OCI-LY1 (cell line): ENCODE measurements at regions not wholly inside any gene's neighbourhood (a gene's known extent, or its start where the extent isn't known, plus 50 kb on each side); places are given as distances from the start of the nearest gene placed in this dataset.

Experiments
- EZH2 ChIP-seq: fragments of 200-600 bp; sonication (generic), shearing (Covaris generic); IDR thresholded peaks from 2 replicates; pipeline ENCODE4 v1.8.0; 2017; ENCODE audit warnings: borderline replicate concordance, mixed run types, mild to moderate bottlenecking, antibody characterized with exemption, low read length, moderate library complexity, mixed read lengths
- TF ChIP-seq, protein P1 (sequence below): fragments of 200-600 bp; sonication (generic), shearing (Covaris generic); IDR thresholded peaks from 2 replicates; pipeline ENCODE4 v1.5.1; 2017; ENCODE audit warnings: mild to moderate bottlenecking, antibody characterized with exemption, low read length, moderate library complexity, mixed read lengths

DNA sequence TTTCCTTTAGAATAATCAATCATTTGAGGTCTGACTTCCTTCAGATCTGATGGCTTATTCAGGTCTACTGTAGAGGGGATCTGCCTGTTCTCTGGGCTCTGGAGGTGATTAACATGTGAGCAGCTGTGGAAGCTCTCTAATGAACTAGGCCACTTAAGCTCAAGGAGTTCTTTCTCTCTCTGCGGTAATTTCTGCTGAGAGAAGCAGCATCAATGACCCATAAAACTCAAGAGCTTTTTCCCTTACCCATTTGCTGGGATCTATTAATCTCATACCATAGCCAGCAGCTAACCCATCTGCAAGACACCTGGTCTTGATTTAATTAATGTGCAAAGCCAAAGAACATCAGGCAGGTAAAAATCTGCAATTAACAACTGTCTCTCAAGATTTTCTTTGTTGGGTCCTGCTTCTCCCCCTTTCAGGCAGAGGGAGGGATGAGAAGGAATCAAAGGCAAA, 73.2 kb upstream of the DLG1 start:
- TF ChIP-seq, protein P1, sequence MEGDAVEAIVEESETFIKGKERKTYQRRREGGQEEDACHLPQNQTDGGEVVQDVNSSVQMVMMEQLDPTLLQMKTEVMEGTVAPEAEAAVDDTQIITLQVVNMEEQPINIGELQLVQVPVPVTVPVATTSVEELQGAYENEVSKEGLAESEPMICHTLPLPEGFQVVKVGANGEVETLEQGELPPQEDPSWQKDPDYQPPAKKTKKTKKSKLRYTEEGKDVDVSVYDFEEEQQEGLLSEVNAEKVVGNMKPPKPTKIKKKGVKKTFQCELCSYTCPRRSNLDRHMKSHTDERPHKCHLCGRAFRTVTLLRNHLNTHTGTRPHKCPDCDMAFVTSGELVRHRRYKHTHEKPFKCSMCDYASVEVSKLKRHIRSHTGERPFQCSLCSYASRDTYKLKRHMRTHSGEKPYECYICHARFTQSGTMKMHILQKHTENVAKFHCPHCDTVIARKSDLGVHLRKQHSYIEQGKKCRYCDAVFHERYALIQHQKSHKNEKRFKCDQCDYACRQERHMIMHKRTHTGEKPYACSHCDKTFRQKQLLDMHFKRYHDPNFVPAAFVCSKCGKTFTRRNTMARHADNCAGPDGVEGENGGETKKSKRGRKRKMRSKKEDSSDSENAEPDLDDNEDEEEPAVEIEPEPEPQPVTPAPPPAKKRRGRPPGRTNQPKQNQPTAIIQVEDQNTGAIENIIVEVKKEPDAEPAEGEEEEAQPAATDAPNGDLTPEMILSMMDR, result no peak
- TF ChIP-seq EZH2, result no peak
